NT2/D1 (cell line): ENCODE measurements at regions not wholly inside any gene's neighbourhood (a gene's known extent, or its start where the extent isn't known, plus 50 kb on each side); places are given as distances from the start of the nearest gene placed in this dataset.

Experiments
- DNase-seq: peaks from one replicate; pipeline ENCODE4 v3.0.0-alpha.2; 2011; ENCODE audit warnings: low read depth, low spot score
- H3K27me3 ChIP-seq: 2 replicates; pipeline ENCODE4 v1.6.0; 2011; ENCODE audit warnings: mild to moderate bottlenecking; ENCODE audit not compliant: insufficient read length, insufficient read depth
- H3K36me3 ChIP-seq: 2 replicates; pipeline ENCODE4 v1.6.1; 2011; ENCODE audit warnings: mild to moderate bottlenecking, low read length, mixed read lengths; ENCODE audit not compliant: insufficient read depth, insufficient read length
- H3K4me1 ChIP-seq: 2 replicates; pipeline ENCODE4 v1.5.1; 2011; ENCODE audit not compliant: insufficient read depth, insufficient read length
- H3K4me3 ChIP-seq: 2 replicates; pipeline ENCODE4 v1.5.1; 2011; ENCODE audit warnings: low read depth; ENCODE audit not compliant: insufficient read length
- H3K9ac ChIP-seq: 2 replicates; pipeline ENCODE4 v1.6.0; 2011; ENCODE audit warnings: low read depth; ENCODE audit not compliant: insufficient read length
- H3K9me3 ChIP-seq: 2 replicates; pipeline ENCODE4 v1.5.1; 2011; ENCODE audit warnings: mild to moderate bottlenecking, low read length; ENCODE audit not compliant: insufficient read depth
- SUZ12 ChIP-seq: IDR thresholded peaks from 2 replicates; pipeline ENCODE4 v1.6.1; 2011; ENCODE audit not compliant: insufficient read length, insufficient read depth; ENCODE audit errors: extremely low read depth
- YY1 ChIP-seq: IDR thresholded peaks from 2 replicates; pipeline ENCODE4 v1.6.1; 2011; ENCODE audit not compliant: insufficient read length, insufficient read depth
- ZNF274 ChIP-seq: IDR thresholded peaks from 2 replicates; pipeline ENCODE4 v1.6.1; 2011; ENCODE audit warnings: mild to moderate bottlenecking, low read depth, low read length

- H3K9me3 ChIP-seq, result no peaks in the 10 kb centered on the region
- TF ChIP-seq YY1 (no peak), SUZ12 (no peak), ZNF274 (no peak)
- H3K9ac ChIP-seq, result no peak overlapping the region
- H3K4me1 ChIP-seq, result no peaks in the 10 kb centered on the region
- no peaks in the 10 kb centered on the region for H3K27me3 ChIP-seq
- H3K4me3 ChIP-seq, result no peak overlapping the region
- no peaks in the 10 kb centered on the region for H3K36me3 ChIP-seq
- no peak for DNase-seq
Observed at GRCh38 chr3:99119385-99119784, 217.9 kb upstream of the DCBLD2 start.

GRCh38 chr3:99118381-99118780, 216.9 kb upstream of the DCBLD2 start:
- H3K9me3 ChIP-seq, result no peaks in the 10 kb centered on the region
- no peaks in the 10 kb centered on the region for H3K4me1 ChIP-seq
- TF ChIP-seq ZNF274 (no peak), SUZ12 (no peak), YY1 (no peak)
- H3K36me3 ChIP-seq, result no peaks in the 10 kb centered on the region
- no peaks in the 10 kb centered on the region for H3K27me3 ChIP-seq
- H3K4me3 ChIP-seq, result no peak overlapping the region
- no peak overlapping the region for H3K9ac ChIP-seq
- no peak for DNase-seq

GRCh38 chr3:99114565-99115291, 213.2 kb upstream of the DCBLD2 start:
- DNase-seq, result peak; percentile 44
- no peaks in the 10 kb centered on the region for H3K9me3 ChIP-seq
- no peaks in the 10 kb centered on the region for H3K36me3 ChIP-seq
- H3K9ac ChIP-seq, result no peak overlapping the region
- TF ChIP-seq SUZ12, result no peak
- TF ChIP-seq ZNF274, result no peak
- no peak for TF ChIP-seq YY1
- H3K27me3 ChIP-seq, result no peaks in the 10 kb centered on the region
- no peak overlapping the region for H3K4me3 ChIP-seq
- no peaks in the 10 kb centered on the region for H3K4me1 ChIP-seq

GRCh38 chr3:99111235-99111634, 209.7 kb upstream of the DCBLD2 start:
- H3K9ac ChIP-seq, result no peak overlapping the region
- no peak for DNase-seq

GRCh38 chr3:99110401-99110800, 208.9 kb upstream of the DCBLD2 start:
- Histone ChIP-seq H3K4me3 (no peak overlapping the region), H3K9me3 (no peaks in the 10 kb centered on the region), H3K9ac (no peak overlapping the region), H3K4me1 (no peaks in the 10 kb centered on the region), H3K27me3 (no peaks in the 10 kb centered on the region), H3K36me3 (no peaks in the 10 kb centered on the region)
- TF ChIP-seq ZNF274 (no peak), YY1 (no peak), SUZ12 (no peak)
- DNase-seq, result no peak

More at GRCh38 chr3:99111235-99111634, 209.7 kb upstream of the DCBLD2 start:
- no peaks in the 10 kb centered on the region for H3K36me3 ChIP-seq
- H3K9me3 ChIP-seq, result no peaks in the 10 kb centered on the region
- H3K27me3 ChIP-seq, result no peaks in the 10 kb centered on the region
- TF ChIP-seq SUZ12 (no peak), ZNF274 (no peak), YY1 (no peak)
- H3K4me1 ChIP-seq, result no peaks in the 10 kb centered on the region
- H3K4me3 ChIP-seq, result no peak overlapping the region

- H3K4me3 ChIP-seq, result no peak overlapping the region
- no peaks in the 10 kb centered on the region for H3K9me3 ChIP-seq
- no peaks in the 10 kb centered on the region for H3K36me3 ChIP-seq
- no peaks in the 10 kb centered on the region for H3K4me1 ChIP-seq
- no peaks in the 10 kb centered on the region for H3K27me3 ChIP-seq
- DNase-seq, result no peak
- no peak overlapping the region for H3K9ac ChIP-seq
- no peak for TF ChIP-seq YY1
- TF ChIP-seq ZNF274, result no peak
Observed at GRCh38 chr3:99108508-99108907, 207.0 kb upstream of the DCBLD2 start.

- Histone ChIP-seq H3K36me3 (no peaks in the 10 kb centered on the region), H3K4me1 (no peaks in the 10 kb centered on the region), H3K27me3 (no peaks in the 10 kb centered on the region), H3K4me3 (no peak overlapping the region), H3K9ac (no peak overlapping the region), H3K9me3 (no peaks in the 10 kb centered on the region)
- no peak for DNase-seq
- TF ChIP-seq ZNF274, result no peak
- TF ChIP-seq YY1, result no peak
- TF ChIP-seq SUZ12, result no peak
Observed at GRCh38 chr3:99094606-99095005, 193.1 kb upstream of the DCBLD2 start.

- Histone ChIP-seq H3K27me3 (no peaks in the 10 kb centered on the region), H3K4me3 (no peak overlapping the region), H3K36me3 (no peaks in the 10 kb centered on the region), H3K9me3 (no peaks in the 10 kb centered on the region), H3K9ac (no peak overlapping the region), H3K4me1 (no peaks in the 10 kb centered on the region)
- no peak for TF ChIP-seq ZNF274
- no peak for TF ChIP-seq YY1
- TF ChIP-seq SUZ12, result no peak
- DNase-seq, result no peak
Observed at GRCh38 chr3:99087277-99087676, 185.8 kb upstream of the DCBLD2 start.
